Stomach (tissue), 4 donors: ENCODE measurements at regions not wholly inside any gene's neighbourhood (a gene's known extent, or its start where the extent isn't known, plus 50 kb on each side); places are given as distances from the start of the nearest gene placed in this dataset.

ENCODE experiments used
- CTCF ChIP-seq, 7 experiments: fragments of 450-650 bp in 4 of 7; fragments of 200-600 bp in 3 of 7; sonication (generic) in 3 of 7; IDR thresholded peaks; one replicate each; pipeline ENCODE4 v1.5.1; 2016 to 2019; ENCODE audit warnings: antibody characterized with exemption in 7 of 7, control low read depth in 2 of 7, mild to moderate bottlenecking in 1 of 7
- POLR2A ChIP-seq, 4 donors: fragments of 450-650 bp; IDR thresholded peaks; one replicate each; pipeline ENCODE4 v1.6.1; 2016; ENCODE audit warnings: antibody characterized with exemption in 4 of 4, control low read depth in 2 of 4, mild to moderate bottlenecking in 1 of 4, moderate library complexity in 1 of 4

GRCh38 chr12:116353958-116354357 is 76.5 kb upstream of the MED13L start:
- no peak for TF ChIP-seq CTCF (IDR thresholded peaks at IDR 0.05)
- TF ChIP-seq POLR2A (IDR thresholded peaks at IDR 0.05), result no peak
